ENCODE measurements at regions not wholly inside any gene's neighbourhood (a gene's known extent, or its start where the extent isn't known, plus 50 kb on each side); places are given as distances from the start of the nearest gene placed in this dataset.

- no peaks in the 10 kb centered on the region for H3K79me2 ChIP-seq (ENCODE audit: insufficient read depth)
- H3K9me3 ChIP-seq = no peaks in the 10 kb centered on the region
- DNase-seq = no peak
Observed at GRCh38 chr3:106491796-106492195, 623.0 kb upstream of the CBLB start.

More at GRCh38 chr3:106491796-106492195, 623.0 kb upstream of the CBLB start:
- Histone ChIP-seq H3K36me3 (replicated peaks in 1 of 2; ENCODE audit: control insufficient read depth in 1 of 2, insufficient read depth in 2 of 2, low read length in 1 of 2) (no peaks in the 10 kb centered on the region), H3K9me2 (no peaks in the 10 kb centered on the region), H2AFZ (ENCODE audit: low read depth) (no peak overlapping the region), H3K9ac (no peak overlapping the region), H3K27ac (ENCODE audit: low read depth in 2 of 2, low read length in 1 of 2) (no peak overlapping the region), H3K4me3 (ENCODE audit: low read depth in 2 of 2, low read length in 1 of 2) (no peak overlapping the region), H3K27me3 (ENCODE audit: insufficient read depth) (no peaks in the 10 kb centered on the region), H3K4me2 (no peak overlapping the region), H3K4me1 (ENCODE audit: control insufficient read depth in 1 of 2, insufficient read depth in 2 of 2, low read depth in 1 of 2, low read length in 1 of 2) (no peaks in the 10 kb centered on the region), H4K20me1 (ENCODE audit: insufficient read depth) (no peaks in the 10 kb centered on the region), H3F3A (replicated peaks; ENCODE audit: insufficient read depth) (no peaks in the 10 kb centered on the region)
- POLR2A ChIA-PET = no interaction called here
- TF ChIP-seq MAX (IDR thresholded peaks at IDR 0.05; ENCODE audit: low read depth) = no peak
- no peak for TF ChIP-seq IRF3 (IDR thresholded peaks at IDR 0.05; ENCODE audit: low read depth, low read length)
- TF ChIP-seq TCF12 (IDR thresholded peaks at IDR 0.05) = no peak
- no peak for TF ChIP-seq ELF1 (IDR thresholded peaks at IDR 0.05)
- no peak for TF ChIP-seq GABPA (IDR thresholded peaks at IDR 0.05; ENCODE audit: low read depth)
- TF ChIP-seq RFX5 (IDR thresholded peaks at IDR 0.05; ENCODE audit: low read length) = no peak
- TF ChIP-seq TEAD4 (IDR thresholded peaks at IDR 0.05; ENCODE audit: borderline replicate concordance, insufficient read depth) = no peak
- TF ChIP-seq, protein P1, sequence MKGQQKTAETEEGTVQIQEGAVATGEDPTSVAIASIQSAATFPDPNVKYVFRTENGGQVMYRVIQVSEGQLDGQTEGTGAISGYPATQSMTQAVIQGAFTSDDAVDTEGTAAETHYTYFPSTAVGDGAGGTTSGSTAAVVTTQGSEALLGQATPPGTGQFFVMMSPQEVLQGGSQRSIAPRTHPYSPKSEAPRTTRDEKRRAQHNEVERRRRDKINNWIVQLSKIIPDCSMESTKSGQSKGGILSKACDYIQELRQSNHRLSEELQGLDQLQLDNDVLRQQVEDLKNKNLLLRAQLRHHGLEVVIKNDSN (IDR thresholded peaks at IDR 0.05; ENCODE audit: borderline replicate concordance, low read depth) = no peak
- no peak for TF ChIP-seq JUND (IDR thresholded peaks at IDR 0.05)
- no peak for TF ChIP-seq SMC3 (IDR thresholded peaks at IDR 0.05; ENCODE audit: low read depth, low read length)
- no peak for TF ChIP-seq CHD2 (IDR thresholded peaks at IDR 0.05; ENCODE audit: low read length, partially characterized antibody)
- no peak for TF ChIP-seq MXI1 (IDR thresholded peaks at IDR 0.05; ENCODE audit: low read depth, low read length)
- TF ChIP-seq, protein P2, sequence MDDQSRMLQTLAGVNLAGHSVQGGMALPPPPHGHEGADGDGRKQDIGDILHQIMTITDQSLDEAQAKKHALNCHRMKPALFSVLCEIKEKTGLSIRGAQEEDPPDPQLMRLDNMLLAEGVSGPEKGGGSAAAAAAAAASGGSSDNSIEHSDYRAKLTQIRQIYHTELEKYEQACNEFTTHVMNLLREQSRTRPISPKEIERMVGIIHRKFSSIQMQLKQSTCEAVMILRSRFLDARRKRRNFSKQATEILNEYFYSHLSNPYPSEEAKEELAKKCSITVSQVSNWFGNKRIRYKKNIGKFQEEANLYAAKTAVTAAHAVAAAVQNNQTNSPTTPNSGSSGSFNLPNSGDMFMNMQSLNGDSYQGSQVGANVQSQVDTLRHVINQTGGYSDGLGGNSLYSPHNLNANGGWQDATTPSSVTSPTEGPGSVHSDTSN (IDR thresholded peaks at IDR 0.05) = no peak
- TF ChIP-seq RXRA (IDR thresholded peaks at IDR 0.05; ENCODE audit: borderline replicate concordance, low read depth) = no peak
- no peak for TF ChIP-seq RAD21 (IDR thresholded peaks at IDR 0.05; ENCODE audit: low read length)
- TF ChIP-seq TAF1 (IDR thresholded peaks at IDR 0.05; ENCODE audit: borderline replicate concordance, low read depth, low read length) = no peak
- TF ChIP-seq, protein P3, sequence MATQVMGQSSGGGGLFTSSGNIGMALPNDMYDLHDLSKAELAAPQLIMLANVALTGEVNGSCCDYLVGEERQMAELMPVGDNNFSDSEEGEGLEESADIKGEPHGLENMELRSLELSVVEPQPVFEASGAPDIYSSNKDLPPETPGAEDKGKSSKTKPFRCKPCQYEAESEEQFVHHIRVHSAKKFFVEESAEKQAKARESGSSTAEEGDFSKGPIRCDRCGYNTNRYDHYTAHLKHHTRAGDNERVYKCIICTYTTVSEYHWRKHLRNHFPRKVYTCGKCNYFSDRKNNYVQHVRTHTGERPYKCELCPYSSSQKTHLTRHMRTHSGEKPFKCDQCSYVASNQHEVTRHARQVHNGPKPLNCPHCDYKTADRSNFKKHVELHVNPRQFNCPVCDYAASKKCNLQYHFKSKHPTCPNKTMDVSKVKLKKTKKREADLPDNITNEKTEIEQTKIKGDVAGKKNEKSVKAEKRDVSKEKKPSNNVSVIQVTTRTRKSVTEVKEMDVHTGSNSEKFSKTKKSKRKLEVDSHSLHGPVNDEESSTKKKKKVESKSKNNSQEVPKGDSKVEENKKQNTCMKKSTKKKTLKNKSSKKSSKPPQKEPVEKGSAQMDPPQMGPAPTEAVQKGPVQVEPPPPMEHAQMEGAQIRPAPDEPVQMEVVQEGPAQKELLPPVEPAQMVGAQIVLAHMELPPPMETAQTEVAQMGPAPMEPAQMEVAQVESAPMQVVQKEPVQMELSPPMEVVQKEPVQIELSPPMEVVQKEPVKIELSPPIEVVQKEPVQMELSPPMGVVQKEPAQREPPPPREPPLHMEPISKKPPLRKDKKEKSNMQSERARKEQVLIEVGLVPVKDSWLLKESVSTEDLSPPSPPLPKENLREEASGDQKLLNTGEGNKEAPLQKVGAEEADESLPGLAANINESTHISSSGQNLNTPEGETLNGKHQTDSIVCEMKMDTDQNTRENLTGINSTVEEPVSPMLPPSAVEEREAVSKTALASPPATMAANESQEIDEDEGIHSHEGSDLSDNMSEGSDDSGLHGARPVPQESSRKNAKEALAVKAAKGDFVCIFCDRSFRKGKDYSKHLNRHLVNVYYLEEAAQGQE (IDR thresholded peaks at IDR 0.05; ENCODE audit: low read depth, low read length) = no peak
- TF ChIP-seq NFIC (IDR thresholded peaks at IDR 0.05; ENCODE audit: borderline replicate concordance) = no peak
- TF ChIP-seq POLR2AphosphoS5 (IDR thresholded peaks at IDR 0.05; ENCODE audit: low read depth, low read length) = no peak
- no peak for TF ChIP-seq FOXJ3 (CRISPR knock-in tag; IDR thresholded peaks at IDR 0.05)
- CTCF ChIA-PET = interaction anchor here (1.3 kb wide), 1 partner anchor 118 kb away, joined by 5 read pairs; no protein-coding TSS in a partner anchor

All from SK-N-SH (cell line).